ENCODE measurements at regions not wholly inside any gene's neighbourhood (a gene's known extent, or its start where the extent isn't known, plus 50 kb on each side); places are given as distances from the start of the nearest gene placed in this dataset.

GRCh38 chr6:122887941-122888340 lies 98.9 kb downstream of the SMPDL3A start:
- no peak for TF ChIP-seq CTCF (IDR thresholded peaks at IDR 0.05)
- no peak for TF ChIP-seq YY1 (IDR thresholded peaks at IDR 0.05; ENCODE audit: low read depth)
- TF ChIP-seq POLR2AphosphoS5 (IDR thresholded peaks at IDR 0.05; ENCODE audit: low read depth, low read length) = no peak
- no peak for TF ChIP-seq RAD21 (IDR thresholded peaks at IDR 0.05; ENCODE audit: low read length)
- TF ChIP-seq MEF2A (IDR thresholded peaks at IDR 0.05; ENCODE audit: borderline replicate concordance, low read depth) = no peak
- TF ChIP-seq MAX (IDR thresholded peaks at IDR 0.05; ENCODE audit: low read depth) = no peak
- TF ChIP-seq EZH2phosphoT487 (IDR thresholded peaks at IDR 0.05; ENCODE audit: borderline replicate concordance, low read depth) = no peak
- TF ChIP-seq SIN3A (IDR thresholded peaks at IDR 0.05; ENCODE audit: borderline replicate concordance, low read depth, low read length) = no peak
- no peak for TF ChIP-seq RCOR1 (IDR thresholded peaks at IDR 0.05; ENCODE audit: low read length)
- TF ChIP-seq GATA2 (CRISPR knock-in tag; IDR thresholded peaks at IDR 0.05) = no peak
- TF ChIP-seq NFIC (IDR thresholded peaks at IDR 0.05; ENCODE audit: borderline replicate concordance) = no peak
- no peak for TF ChIP-seq GABPA (IDR thresholded peaks at IDR 0.05; ENCODE audit: low read depth)

Data from SK-N-SH (cell line).